ENCODE measurements at regions not wholly inside any gene's neighbourhood (a gene's known extent, or its start where the extent isn't known, plus 50 kb on each side); places are given as distances from the start of the nearest gene placed in this dataset.

- TF ChIP-seq EP300 (IDR thresholded peaks at IDR 0.05) = no peak
- TF ChIP-seq CTCF (IDR thresholded peaks at IDR 0.05) = no peak
- TF ChIP-seq POLR2A (IDR thresholded peaks at IDR 0.05) = no peak
Observed at GRCh38 chr10:37639200-37639599, 218.2 kb downstream of the ZNF248 start.
